GM21515 (cell line): ENCODE measurements at regions not wholly inside any gene's neighbourhood (a gene's known extent, or its start where the extent isn't known, plus 50 kb on each side); places are given as distances from the start of the nearest gene placed in this dataset.
A peak's percentile ranks its signal among the peaks of the same experiment; 100 is the strongest.
"Not testable (repeated sequence)": the region's sequence is repeated elsewhere in the genome, so short reads cannot be mapped to it uniquely, and the experiment has no call there.

Experiments
- ATAC-seq: cut with Tn5 transposase; IDR thresholded peaks from one replicate; pipeline ENCODE4 v1.9.1; 2021; ENCODE audit not compliant: unreplicated experiment

DNA sequence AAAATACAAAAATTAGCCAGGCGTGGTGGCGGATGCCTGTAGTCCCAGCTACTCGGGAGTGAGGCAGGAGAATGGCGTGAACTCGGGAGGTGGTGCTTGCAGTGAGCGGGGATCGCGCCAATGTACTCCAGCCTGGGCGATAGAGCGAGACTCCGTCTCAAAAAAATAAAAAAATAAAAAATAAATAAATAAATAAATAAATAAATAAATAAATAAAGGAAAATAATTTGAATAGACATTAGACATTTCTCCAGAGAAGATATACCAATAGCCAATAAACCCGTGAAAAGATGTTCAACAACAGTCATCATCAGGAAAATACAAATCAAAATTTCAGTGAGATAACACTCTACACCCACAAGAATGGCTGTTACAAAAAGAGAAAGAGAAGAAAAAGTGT, 1302.4 kb upstream of the GYPC start:
- ATAC-seq, result not testable (repeated sequence)

DNA sequence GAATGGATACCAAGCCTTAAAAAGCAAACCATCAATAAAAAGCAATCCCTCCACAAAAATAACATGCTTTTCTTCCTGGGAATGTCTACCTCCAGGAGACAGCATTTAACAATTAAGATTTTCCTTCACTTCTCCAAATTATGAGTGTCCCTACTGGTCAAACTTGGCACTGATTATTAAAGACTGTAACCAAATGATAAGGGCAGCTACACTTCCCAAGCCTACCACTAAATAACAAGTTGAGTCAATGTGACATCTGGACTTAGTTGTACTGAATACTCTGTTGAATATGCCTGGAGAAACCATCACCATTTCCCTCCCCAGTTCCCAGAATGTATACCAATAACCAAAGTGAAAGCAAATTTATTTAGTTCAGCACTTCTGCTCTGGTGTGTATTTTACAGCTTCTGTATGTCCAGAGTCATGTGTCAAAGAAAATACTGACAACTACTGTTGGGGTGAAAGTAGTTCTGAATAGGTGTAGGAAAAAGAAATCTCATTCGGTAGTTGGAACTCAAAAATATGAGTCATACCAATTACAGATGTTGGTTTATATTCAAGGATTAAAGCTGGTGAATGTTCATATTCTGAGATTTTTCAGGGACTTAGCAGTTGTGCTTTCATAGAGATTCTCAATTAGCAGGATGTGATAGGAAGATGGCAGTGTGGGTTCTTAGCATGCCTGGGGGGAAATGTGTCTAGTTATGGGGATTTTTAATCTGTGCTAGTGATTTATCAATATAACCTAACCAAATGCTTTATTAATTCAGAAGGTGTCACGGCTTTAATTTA, 1291.6 kb upstream of the GYPC start:
- ATAC-seq, result no peak

GRCh38 chr2:125364984-125365265, 1291.0 kb upstream of the GYPC start:
- ATAC-seq, result no peak

DNA sequence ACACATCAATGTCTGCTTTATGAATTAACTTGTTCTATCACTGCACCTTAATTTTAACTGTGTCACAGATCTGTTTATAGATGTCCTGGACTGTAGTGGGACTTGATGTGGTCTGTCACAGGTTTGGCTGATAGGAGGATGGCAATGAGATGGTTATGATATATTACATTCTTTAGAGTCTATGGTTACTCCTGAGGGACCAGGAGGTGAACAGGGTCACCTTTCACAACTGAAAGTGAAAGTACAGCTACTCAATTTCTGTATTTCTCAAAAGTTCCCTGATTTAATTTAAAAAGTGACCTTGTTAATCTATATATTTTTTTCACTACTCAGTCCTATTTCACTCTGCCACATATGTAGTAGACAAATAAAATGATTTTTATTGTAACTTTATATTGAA, 1284.1 kb upstream of the GYPC start:
- ATAC-seq, result no peak

DNA sequence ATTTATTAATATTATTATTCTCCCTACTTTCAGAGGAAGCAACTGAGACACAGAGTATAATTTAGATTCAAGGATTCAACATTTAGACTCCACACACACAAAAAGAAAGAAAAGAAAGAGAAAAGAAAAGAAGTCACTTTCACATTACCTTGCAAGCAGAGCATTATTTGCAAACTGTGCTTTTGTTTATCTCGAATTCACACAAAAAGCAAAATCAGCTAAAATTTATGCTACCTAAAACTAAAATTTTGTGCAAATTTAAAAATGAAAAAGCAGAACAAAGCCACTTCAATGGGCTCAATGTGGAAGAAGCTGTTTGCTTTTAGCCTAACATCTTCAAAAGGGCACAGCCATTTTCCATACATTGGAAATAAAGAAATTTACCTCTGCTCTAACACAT, 1282.7 kb upstream of the GYPC start:
- ATAC-seq, result no peak

GRCh38 chr2:125386074-125386473, 1269.9 kb upstream of the GYPC start:
- no peak for ATAC-seq

DNA sequence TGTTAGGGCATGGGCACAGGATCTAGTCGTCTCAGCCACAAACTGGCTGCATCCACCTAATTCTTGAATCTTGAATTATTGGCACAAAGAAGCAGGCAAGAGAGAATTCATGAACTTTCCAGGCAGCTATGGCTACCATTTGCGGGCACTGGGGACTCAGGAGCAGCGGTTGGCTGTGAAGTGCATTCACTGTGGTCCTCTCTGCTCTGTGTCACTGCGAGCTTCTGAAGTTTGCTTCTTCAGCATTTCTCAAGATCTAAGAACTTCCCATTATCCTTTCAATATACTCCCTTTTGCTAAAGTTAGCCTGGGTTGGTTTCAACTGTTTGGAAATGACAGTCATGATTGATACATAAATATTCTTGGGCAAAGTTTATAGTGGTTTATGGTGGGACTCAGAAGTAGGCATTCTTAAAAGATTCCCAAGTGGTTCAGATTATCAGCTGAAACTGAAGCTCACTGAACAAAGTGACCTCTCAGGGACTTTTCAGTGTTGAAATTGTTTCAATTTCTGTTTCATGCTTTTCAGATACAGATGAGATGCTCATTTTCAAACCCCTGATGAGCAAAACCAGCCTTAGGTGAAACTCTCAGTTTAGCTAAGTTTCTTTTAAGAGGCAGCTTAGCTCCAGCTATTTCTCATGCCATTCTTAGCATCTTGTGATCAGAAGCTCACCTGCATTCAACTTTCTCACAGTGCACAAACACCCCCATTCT, 1258.3 kb upstream of the GYPC start:
- peak; percentile 92 for ATAC-seq

DNA sequence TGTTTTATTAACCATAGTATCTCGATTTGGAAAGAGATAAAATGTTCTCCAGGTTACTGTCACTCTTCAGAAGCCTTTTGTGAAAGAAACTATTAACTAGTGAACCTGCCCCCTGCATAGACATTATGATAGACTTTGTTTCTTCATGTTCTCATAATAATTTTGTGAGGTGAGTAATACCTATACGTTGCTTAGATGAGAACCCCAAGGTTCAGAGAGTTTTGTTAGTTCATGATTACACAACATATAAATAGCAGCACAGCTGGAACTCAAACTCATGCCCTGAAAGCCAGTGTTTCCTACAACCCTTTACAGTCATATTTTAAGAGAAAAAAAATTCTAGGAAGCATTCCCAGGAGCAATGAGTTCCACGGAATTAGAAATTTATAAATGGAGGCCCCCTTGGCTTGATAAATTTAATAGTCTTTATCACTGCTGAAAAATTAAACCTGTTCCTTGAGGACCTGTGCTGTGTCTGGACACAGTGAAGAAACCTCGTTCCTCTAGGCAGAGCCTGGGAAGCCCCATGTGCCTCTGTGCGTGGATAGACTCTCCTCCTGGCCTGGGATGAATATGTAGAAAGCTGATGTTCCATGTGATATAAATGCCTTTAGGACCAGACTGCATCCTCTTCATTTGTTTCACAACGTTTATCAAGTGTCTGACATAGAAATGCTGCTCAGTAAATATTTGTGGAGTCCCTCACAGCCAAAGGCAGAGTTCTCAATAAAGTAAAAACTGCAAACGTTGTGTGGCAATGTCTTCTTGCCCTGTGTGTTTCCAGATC, 1257.0 kb upstream of the GYPC start:
- ATAC-seq, result no peak

- ATAC-seq, result no peak
These were observed 1250.1 kb upstream of the GYPC start for GRCh38 chr2:125405816-125406215.

- no peak for ATAC-seq
These were observed 1247.0 kb upstream of the GYPC start for GRCh38 chr2:125408874-125409538.

DNA sequence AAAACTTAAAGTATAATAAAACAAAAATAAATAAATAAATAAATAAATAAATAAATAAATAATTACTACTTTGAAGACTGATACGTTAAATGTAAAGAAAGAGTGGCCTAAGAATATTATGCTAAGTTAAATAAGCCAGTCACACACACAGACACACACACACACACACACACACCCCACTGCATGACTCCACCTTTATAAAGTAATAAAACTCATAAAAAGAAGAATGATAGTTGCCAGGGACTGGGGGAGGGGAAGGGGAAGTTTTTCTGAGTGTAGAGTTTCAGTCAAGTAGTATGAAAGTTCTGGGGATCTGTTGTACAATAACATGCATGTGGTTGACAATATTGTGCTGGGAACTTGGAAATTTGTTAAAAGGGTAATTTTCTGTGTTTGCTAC, 1237.5 kb upstream of the GYPC start:
- no peak for ATAC-seq

GRCh38 chr2:125422198-125422770, 1233.7 kb upstream of the GYPC start:
- ATAC-seq, result not testable (repeated sequence)

GRCh38 chr2:125424266-125424785, 1231.6 kb upstream of the GYPC start:
- no peak for ATAC-seq

DNA sequence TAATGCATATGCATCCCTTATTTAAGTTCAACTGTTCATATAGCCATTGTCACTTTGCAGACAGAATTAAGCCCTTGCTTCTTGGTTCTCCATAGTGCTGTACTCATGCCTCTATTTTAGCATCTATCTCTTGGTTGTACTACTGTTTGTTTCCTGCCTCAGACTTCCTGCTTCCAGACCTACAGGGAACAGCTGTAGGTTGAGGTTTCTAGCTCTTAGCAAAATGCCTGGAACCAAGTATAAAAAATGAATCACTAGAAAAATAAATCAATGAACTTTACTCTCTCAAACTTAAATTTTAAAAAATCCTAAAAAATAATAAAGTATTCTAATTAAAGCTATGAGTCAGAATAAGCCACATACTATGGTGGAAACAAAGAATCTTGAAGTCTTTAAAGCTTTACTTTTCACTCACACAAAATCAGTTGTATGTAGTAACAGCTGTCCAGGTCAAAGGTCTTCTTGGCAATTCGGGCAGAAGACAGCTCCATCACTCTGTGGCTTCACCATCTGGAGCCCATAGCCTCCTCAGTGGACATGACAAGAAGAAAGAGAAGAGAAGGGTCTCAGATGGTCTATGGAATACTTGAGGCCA, 1228.1 kb upstream of the GYPC start:
- no peak for ATAC-seq

DNA sequence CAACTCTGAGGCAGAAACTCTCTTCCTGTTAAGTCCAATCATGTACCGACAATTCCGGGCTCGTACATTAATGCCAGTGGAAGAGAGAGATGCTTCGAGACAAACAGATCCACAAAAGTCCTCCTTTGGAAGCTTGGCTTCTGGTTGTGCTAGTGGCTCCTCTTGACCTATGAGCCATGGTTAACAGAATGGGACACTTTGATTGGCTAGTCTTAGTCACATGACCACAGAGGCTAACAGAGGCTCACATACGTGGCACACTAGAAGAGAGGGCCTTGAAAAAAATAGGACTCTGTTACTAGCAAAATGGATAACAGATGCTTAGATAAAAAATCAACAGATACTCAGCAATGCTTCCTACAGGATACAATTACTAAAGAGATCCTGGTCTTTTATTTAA, 1211.9 kb upstream of the GYPC start:
- no peak for ATAC-seq

GRCh38 chr2:125445495-125445894, 1210.5 kb upstream of the GYPC start:
- no peak for ATAC-seq

GRCh38 chr2:125450092-125450491, 1205.9 kb upstream of the GYPC start:
- ATAC-seq, result no peak

- no peak for ATAC-seq
These were observed 1200.8 kb upstream of the GYPC start for GRCh38 chr2:125455110-125455509.

DNA sequence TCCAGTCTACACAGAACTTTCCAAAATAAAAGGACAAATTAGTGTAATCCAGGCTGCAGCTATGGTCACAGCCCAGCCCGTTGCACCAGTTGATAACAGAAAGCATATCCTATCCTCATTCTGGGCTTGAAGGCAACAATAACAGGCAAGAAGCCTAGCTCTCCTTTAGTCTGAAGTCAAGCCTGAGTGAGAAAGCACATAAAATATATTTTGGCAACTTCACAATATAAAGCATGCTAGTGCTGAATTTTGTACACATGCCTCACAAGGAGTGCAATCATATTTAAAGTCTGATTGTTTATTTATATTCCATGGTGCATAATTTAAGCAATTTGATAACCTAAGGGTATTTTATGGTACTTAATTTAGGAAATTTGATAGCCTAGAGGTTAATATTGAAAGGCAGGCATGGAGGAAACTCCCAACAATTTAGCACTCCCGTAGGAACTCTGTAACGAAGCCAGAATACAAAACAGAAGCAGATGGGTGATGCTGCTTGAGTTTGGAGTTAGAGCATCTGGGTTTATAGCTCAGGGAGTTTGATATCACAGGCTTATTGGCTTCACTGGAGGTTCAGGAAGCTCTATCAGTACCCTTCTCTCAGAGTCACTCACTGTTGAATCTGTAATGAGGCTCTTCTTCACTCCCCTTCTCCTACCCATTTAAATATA, 1199.1 kb upstream of the GYPC start:
- no peak for ATAC-seq

DNA sequence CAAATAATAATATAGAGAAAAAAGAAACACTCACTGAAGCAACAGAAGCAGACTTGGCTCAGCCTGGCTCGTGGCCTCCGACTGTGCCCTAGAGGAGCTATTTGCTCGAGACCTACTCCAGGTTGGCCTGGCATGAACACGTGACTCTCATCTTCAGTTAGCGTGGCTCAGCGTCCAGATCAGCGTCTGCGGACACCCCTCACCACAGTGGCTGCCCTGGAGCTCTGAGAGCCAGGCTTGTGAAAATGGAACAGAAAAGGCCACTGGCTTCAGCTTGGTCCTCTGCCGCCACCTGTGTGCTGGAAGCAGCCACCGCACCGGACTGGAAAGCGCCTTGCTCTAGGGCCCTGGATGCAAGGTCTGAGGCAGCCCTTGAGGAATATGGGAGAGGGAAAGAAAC, 1184.0 kb upstream of the GYPC start:
- ATAC-seq, result no peak
